Lower leg skin (tissue), 4 donors: ENCODE measurements at regions not wholly inside any gene's neighbourhood (a gene's known extent, or its start where the extent isn't known, plus 50 kb on each side); places are given as distances from the start of the nearest gene placed in this dataset.

Experiments
- DNase-seq, 2 donors: peaks; one replicate each; pipeline ENCODE4 v3.0.0-alpha.2; 2019; ENCODE audit warnings: low spot score in 2 of 2
- H3K4me3 ChIP-seq: fragments of 200-600 bp; sonication (generic); 2 replicates; pipeline ENCODE4 v1.5.1; 2017; ENCODE audit warnings: mild to moderate bottlenecking, low read depth; ENCODE audit not compliant: poor library complexity, severe bottlenecking
- CTCF ChIP-seq, 3 donors: fragments of 450-650 bp; IDR thresholded peaks; one replicate each; pipeline ENCODE4 v1.5.1; 2016; ENCODE audit warnings: antibody characterized with exemption in 3 of 3, mild to moderate bottlenecking in 3 of 3, moderate library complexity in 2 of 3
- POLR2A ChIP-seq, 2 donors: fragments of 450-650 bp; IDR thresholded peaks; one replicate each; pipeline ENCODE4 v1.6.1; 2016 to 2017; ENCODE audit warnings: antibody characterized with exemption in 2 of 2, mild to moderate bottlenecking in 1 of 2, moderate library complexity in 1 of 2
- WGBS, 2 donors: methylation state at CpG; one replicate each; pipeline ENCODE4 v1.1.5; 2018; 5-methylcytosine and 5-hydroxymethylcytosine counted together
- intact Hi-C: fragments of 100-400 bp; cut with DNase I; formaldehyde crosslinking; loops from one replicate; pipeline ENCODE4 v1.15.0; 2023; ENCODE audit warnings: low total_unique reads

GRCh38 chr6:8181951-8182845 lies 79.8 kb upstream of the EEF1E1 start:
- no peak overlapping the region for H3K4me3 ChIP-seq
- intact Hi-C loops: no loop called here
- WGBS, 2 donors: 47 to 53% methylated on average over 10 of the region's 10 CpGs
- no peak for TF ChIP-seq POLR2A (IDR thresholded peaks at IDR 0.05)
- TF ChIP-seq CTCF (IDR thresholded peaks at IDR 0.05): no peak
- no peak for DNase-seq

DNA sequence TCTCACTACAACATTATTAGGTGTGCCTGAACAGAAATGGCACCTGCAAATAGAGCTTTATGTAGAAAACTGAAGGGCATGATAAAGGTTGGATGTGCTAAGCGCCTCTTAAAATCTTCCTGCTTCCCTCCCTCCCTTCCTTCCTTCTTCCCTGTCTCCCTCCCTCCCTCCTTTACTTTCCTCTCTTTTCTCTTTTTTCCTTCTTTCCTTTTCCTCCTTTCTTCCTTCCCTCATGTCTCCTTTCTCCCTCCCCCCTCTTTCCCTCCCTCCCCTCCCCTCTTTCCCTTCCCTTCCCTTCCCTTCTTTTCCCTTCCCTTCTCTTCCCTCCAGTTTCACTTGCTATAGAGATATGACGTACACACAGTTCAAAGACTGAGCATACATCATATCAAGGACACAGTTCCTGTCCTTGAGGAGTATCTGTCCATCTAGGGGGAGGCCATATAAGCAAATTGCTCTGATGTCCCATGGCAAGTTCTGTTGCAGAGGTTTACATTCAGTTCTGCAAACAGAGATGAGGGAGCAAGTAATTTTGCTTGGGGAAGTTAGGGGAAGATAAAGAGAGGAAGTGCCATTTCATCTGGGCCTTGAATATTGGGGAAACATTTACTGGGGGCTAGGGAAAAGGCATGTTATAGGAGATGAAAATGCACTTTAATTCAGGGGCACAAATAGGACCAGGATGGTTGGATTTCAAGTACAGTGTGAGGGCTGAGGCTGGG lies 79.0 kb upstream of the EEF1E1 start:
- no peak overlapping the region for H3K4me3 ChIP-seq
- 66 to 76% methylated on average over 2 of the region's 2 CpGs for WGBS, 2 donors
- intact Hi-C loops: no loop called here
- TF ChIP-seq POLR2A (IDR thresholded peaks at IDR 0.05): no peak
- TF ChIP-seq CTCF (IDR thresholded peaks at IDR 0.05): no peak
- DNase-seq: no peak

DNA sequence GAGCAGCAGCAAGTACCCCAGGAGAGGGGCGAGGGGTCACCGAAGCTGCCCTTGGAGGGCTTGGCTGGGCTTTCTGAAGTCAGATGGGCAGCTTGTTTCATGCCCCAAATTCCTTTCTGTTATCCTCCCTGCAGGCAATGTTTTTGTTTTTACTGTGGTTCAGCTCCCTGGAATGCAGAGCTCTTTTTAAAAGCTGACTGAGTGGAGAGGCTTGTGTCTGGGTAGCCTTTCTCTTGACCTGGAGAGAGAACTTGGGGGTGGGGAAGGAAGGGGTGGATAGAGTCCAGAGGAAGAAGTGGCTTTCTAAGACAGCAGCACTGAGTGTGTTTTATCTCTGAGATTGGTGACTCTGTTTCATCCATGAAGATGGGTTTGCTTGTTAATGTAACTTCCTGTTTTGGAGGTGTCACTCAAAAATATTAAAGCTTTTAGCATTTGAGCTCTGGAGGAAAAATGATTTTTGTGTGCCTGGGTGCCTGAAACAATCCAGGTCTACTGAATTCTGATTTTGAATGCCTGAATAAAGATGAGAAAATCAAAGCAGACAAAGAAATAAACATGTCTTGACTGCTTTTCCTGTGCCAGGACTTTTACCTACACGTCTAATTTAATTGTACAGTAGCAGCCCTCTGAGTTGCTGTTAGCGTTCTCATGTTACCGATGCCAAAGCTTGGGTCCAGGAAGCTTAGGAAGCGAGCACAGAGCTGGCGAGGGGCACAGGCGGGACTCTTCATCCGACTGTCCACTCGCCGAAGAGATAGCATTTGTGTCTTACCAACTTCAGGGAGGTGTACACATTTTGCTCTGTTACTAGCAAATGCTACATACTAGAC lies 78.2 kb upstream of the EEF1E1 start:
- intact Hi-C loops: no loop called here
- 39 to 46% methylated on average over 11 of the region's 11 CpGs for WGBS, 2 donors
- no peak overlapping the region for H3K4me3 ChIP-seq
- no peak for TF ChIP-seq POLR2A (IDR thresholded peaks at IDR 0.05)
- TF ChIP-seq CTCF (IDR thresholded peaks at IDR 0.05): no peak
- no peak for DNase-seq

DNA sequence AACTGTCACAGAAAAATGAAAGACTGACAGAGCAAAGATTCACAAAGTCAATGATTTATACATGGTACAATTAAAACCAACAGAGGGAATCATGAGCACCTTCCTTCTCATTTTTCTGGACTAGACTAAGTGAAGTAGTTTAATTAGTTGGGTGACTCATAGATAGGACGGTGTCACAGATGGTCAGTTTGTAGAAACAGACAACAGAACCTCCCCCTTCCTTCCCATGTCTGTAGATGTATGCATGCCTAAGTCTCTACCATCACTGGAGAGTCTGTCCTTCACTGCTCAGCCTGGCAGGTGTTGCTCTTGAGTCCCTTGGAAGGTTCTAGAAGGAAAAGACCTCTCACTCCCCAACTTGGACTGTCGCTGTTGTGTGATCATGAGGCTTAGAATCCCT lies 75.4 kb upstream of the EEF1E1 start:
- TF ChIP-seq CTCF (IDR thresholded peaks at IDR 0.05) (no peak), POLR2A (IDR thresholded peaks at IDR 0.05) (no peak)
- 88% methylated on average over 2 of the region's 2 CpGs for WGBS, 2 donors
- no peak for DNase-seq
- H3K4me3 ChIP-seq: no peak overlapping the region
- intact Hi-C loops: no loop called here

DNA sequence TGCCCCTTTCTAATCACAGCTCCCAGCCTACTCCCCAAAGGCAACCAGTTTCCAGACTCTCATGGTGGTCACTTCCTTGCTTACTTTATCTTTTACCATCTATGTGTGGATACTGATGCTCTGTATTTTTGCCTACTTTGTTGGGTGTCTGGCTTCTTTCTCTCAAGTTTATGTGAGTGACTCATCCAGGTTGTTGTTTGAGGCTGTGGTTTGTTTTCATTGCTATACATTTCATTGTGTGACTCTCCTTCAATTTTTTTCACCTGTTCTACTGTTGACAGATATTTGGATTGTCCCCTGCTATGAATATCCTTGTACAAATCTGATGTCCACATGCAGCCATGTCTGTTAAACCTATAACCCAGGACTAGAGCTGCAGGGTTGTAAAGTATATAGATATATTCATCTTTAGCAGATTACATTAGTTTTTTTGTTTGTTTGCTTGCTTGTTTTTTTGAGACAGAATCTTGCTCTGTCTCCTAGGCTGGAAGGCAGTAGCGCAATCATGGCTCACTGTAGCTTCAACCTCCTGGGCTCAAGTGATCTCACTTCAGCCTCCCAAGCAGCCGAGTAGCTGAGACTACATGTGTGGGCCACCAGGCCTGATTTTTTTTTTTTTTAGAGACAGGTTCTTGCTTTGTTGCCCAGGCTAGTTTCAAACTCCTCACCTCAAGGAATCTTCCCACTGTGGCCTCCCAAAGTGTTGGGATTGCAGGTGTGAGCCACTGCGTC lies 72.9 kb upstream of the EEF1E1 start:
- TF ChIP-seq POLR2A (IDR thresholded peaks at IDR 0.05) (no peak), CTCF (IDR thresholded peaks at IDR 0.05) (no peak)
- DNase-seq: no peak
- intact Hi-C loops: no loop called here
- H3K4me3 ChIP-seq: no peak overlapping the region
- WGBS, 2 donors: 82 to 83% methylated on average over 3 of the region's 3 CpGs
